ENCODE measurements at regions not wholly inside any gene's neighbourhood (a gene's known extent, or its start where the extent isn't known, plus 50 kb on each side); places are given as distances from the start of the nearest gene placed in this dataset.

- DNase-seq (ENCODE audit: low read depth) = no peak
Observed at GRCh38 chr16:73882033-73882432, 414.6 kb upstream of the PSMD7 start.

- DNase-seq (ENCODE audit: low read depth) = no peak
Observed at GRCh38 chr16:73879621-73880020, 417.0 kb upstream of the PSMD7 start.

- DNase-seq (ENCODE audit: low read depth) = no peak
Observed at GRCh38 chr16:73878611-73879010, 418.0 kb upstream of the PSMD7 start.

GRCh38 chr16:73877150-73877549, 419.5 kb upstream of the PSMD7 start:
- no peak for DNase-seq (ENCODE audit: low read depth)

- no peak for DNase-seq (ENCODE audit: low read depth)
Observed at GRCh38 chr16:73875996-73876690, 420.5 kb upstream of the PSMD7 start.

- DNase-seq (ENCODE audit: low read depth) = no peak
Observed at GRCh38 chr16:73874324-73874723, 422.3 kb upstream of the PSMD7 start.

- no peak for DNase-seq (ENCODE audit: low read depth)
Observed at GRCh38 chr16:73873643-73874042, 423.0 kb upstream of the PSMD7 start.

GRCh38 chr16:73872856-73873255, 423.8 kb upstream of the PSMD7 start:
- no peak for DNase-seq (ENCODE audit: low read depth)

- no peak for DNase-seq (ENCODE audit: low read depth)
Observed at GRCh38 chr16:73871088-73871733, 425.4 kb upstream of the PSMD7 start.

GRCh38 chr16:73869126-73869525, 427.5 kb upstream of the PSMD7 start:
- no peak for DNase-seq (ENCODE audit: low read depth)

GRCh38 chr16:73864868-73865267, 431.7 kb upstream of the PSMD7 start:
- no peak for DNase-seq (ENCODE audit: low read depth)

GRCh38 chr16:73858326-73858725, 438.3 kb upstream of the PSMD7 start:
- DNase-seq (ENCODE audit: low read depth) = no peak

GRCh38 chr16:73853968-73854367, 442.6 kb upstream of the PSMD7 start:
- no peak for DNase-seq (ENCODE audit: low read depth)

- DNase-seq (ENCODE audit: low read depth) = no peak
Observed at GRCh38 chr16:73852561-73852960, 444.1 kb upstream of the PSMD7 start.

- DNase-seq (ENCODE audit: low read depth) = no peak
Observed at GRCh38 chr16:73848993-73849392, 447.6 kb upstream of the PSMD7 start.

- DNase-seq (ENCODE audit: low read depth) = no peak
Observed at GRCh38 chr16:73847090-73847489, 449.5 kb upstream of the PSMD7 start.

GRCh38 chr16:73846356-73846755, 450.3 kb upstream of the PSMD7 start:
- DNase-seq (ENCODE audit: low read depth) = no peak

- no peak for DNase-seq (ENCODE audit: low read depth)
Observed at GRCh38 chr16:73846007-73846330, 450.6 kb upstream of the PSMD7 start.

- DNase-seq (ENCODE audit: low read depth) = no peak
Observed at GRCh38 chr16:73845238-73846006, 451.2 kb upstream of the PSMD7 start.

- DNase-seq (ENCODE audit: low read depth) = no peak
Observed at GRCh38 chr16:73840728-73841127, 455.9 kb upstream of the PSMD7 start.

GRCh38 chr16:73831220-73831619, 465.4 kb upstream of the PSMD7 start:
- DNase-seq (ENCODE audit: low read depth) = no peak

GRCh38 chr16:73823205-73823849, 473.3 kb upstream of the PSMD7 start:
- DNase-seq (ENCODE audit: low read depth) = no peak
